ENCODE measurements at regions not wholly inside any gene's neighbourhood (a gene's known extent, or its start where the extent isn't known, plus 50 kb on each side); places are given as distances from the start of the nearest gene placed in this dataset.

GRCh38 chr5:103489307-103489706, 73.3 kb downstream of the NUDT12 start:
- TF ChIP-seq ELF4 (IDR thresholded peaks at IDR 0.05) (no peak), SUZ12 (IDR thresholded peaks at IDR 0.05) (no peak), PKNOX1 (IDR thresholded peaks at IDR 0.05) (no peak), SP1 (IDR thresholded peaks at IDR 0.05) (no peak), NFRKB (IDR thresholded peaks at IDR 0.05) (no peak), FOXM1 (IDR thresholded peaks at IDR 0.05; ENCODE audit: borderline replicate concordance) (no peak), TARDBP (IDR thresholded peaks at IDR 0.05) (no peak), ARNT (IDR thresholded peaks at IDR 0.05) (no peak), FOXA1 (IDR thresholded peaks at IDR 0.05) (no peak), BHLHE40 (IDR thresholded peaks at IDR 0.05; ENCODE audit: borderline replicate concordance) (no peak)
